SK-N-DZ (cell line): ENCODE measurements at regions not wholly inside any gene's neighbourhood (a gene's known extent, or its start where the extent isn't known, plus 50 kb on each side); places are given as distances from the start of the nearest gene placed in this dataset.

Experiments used
- DNase-seq: peaks from one replicate; pipeline ENCODE4 v3.0.0-alpha.2; 2015; ENCODE audit warnings: low spot score

DNA sequence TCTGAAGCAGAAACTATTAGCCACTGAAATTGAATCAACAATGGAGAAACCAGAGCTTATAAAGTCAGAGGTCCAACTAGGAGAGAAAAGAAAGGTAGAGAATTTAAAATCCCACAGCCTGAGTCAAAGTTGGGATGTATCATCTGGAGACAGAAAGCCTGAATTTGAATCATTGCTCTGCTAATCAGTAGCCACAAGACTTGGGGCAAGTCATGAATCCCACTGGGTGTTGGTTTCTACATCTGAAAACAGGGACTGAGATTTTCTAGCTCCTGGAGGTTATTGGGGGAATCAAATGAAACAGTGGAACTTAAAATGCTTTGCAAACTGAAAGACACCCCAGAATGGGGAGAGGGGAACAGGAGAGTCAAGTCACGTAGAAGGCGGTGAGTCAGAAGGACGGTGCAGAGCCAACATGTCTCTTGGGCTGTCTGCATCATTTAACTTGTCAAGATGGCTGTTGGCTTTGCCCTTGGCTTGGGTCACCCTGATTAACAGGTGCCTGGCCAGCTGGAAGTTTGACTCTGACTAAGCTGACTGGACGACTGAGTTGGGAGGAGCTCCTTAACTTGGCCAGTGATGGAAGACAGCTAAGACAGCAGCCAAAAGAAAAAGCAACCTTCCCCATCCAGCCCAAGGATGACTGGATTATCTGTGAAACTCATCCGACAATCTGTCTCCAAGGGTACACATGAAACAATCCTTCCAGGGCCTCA lies 60.6 kb upstream of the ADRA1B start:
- DNase-seq: no peak

DNA sequence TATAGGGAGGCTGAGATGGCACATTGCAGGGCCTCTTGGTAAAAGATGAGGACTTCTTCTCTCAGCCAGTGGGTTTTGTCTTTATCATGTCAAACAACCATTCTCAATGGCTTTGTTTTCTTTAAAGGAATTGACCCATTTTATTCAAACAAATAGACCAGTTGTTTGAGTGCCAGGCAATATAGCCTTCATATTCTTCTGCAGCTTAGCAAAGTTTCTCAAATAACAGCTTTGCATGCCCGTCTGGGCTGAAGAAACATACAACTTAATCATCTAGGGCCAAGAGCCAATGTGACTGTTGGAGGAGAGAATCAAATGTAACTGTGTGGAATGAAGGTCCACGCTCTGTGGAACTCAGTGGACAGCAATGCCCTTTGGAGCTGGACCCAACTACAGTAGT lies 57.4 kb upstream of the ADRA1B start:
- DNase-seq: no peak

DNA sequence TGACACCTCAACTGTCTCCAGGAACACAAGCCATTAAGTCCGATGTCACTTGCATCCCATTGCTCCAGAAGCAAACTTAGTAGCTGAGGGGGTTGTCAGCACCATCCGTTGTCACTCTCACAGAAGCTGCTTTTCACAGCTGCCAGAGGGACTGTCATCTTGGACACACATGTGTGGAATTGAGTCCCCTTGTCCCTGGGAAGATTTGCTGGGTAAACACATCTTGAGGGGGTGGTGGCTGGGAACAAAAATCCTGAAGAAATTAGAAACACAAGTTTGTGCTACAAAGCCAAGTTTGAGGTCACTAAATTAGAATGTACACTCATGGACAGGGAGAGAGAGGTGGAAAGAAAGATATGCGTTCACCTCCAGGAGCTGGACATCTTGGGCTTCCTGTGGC lies 55.2 kb upstream of the ADRA1B start:
- no peak for DNase-seq

DNA sequence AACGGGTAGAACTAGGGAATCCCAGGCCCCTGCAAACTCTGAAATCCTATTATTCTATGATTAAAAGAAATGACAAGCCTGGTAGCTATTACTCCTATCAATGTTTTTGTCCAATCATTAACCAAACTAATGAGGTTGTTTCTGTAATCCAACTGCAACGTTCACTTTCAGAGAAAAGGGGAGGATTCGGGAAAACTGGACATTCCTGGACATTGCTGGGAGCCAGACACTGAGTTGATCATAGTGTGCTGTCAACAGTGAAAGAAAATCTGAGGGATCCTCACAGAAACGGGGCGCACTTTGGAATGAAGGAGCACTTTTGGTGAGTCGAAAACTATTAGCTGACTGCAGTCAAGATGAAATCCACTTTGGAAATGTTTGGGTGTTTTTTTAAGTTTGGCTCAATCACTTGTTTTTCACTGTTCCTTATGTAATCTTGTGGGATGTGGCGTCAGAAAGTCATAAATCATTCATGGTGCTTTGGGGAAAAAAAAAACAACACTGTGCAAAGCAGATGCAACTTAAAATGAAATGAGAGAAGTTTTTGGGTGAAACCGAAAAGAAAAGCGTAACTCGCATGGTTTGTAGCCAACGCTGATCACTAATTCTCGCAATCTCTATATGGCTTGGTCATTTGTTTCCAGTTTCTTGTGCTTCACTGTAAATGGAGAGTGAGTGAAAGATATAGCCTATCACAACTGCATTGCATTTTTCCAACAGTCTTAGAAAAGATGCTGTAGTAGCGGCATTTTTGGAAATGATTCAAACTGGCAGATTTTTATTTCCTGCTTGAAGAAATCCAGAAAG lies 51.2 kb upstream of the ADRA1B start:
- no peak for DNase-seq

DNA sequence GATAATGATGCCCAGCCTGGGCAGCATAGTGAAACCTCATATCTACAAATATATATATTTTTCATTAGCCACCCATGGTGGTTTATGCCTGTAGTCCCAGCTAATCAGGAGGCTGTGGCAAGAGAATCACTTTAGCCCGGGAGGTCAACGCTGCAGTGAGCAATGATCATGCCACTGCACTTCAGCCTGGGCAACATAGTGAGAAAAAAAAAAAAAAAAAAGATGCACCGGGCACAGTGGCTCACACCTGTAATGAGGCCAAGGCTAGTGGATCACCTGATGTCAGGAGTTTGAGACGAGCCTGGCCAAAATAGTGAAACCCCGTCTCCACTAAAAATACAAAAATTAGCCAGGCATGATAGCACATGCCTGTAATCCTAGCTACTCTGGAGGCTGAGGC lies 50.2 kb upstream of the ADRA1B start:
- no peak for DNase-seq
